IMR-90 (cell line): ENCODE measurements at regions not wholly inside any gene's neighbourhood (a gene's known extent, or its start where the extent isn't known, plus 50 kb on each side); places are given as distances from the start of the nearest gene placed in this dataset.

Experiments used
- ATAC-seq: fragments of 200-7000 bp; cut with Tn5 transposase; 2 replicates; pipeline ENCODE4 v1.9.1; 2020; ENCODE audit warnings: low read depth, mild to moderate bottlenecking, moderate library complexity
- BruUV-seq: library from RNA; stranded (reverse); fragments of 400-500 nt; replicated peaks from 2 replicates; lab custom pipeline; 2021; lab: Mats Ljungman, UMichigan
- CTCF ChIA-PET: fragments of 300-600 bp; formaldehyde crosslinking; extraction: SDS; loops from one replicate; lab custom pipeline; 2021; ENCODE audit warnings: antibody characterized with exemption; lab: Yijun Ruan, JAX
- POLR2A ChIA-PET: fragments of 300-600 bp; sonication (Branson Sonifier 250); formaldehyde crosslinking; loops from one replicate; lab custom pipeline; 2022; ENCODE audit warnings: antibody characterized with exemption; ENCODE audit not compliant: unreplicated experiment; lab: Charles Lee
- DNase-seq: peaks from one replicate; pipeline ENCODE4 v3.0.0; 2013
- H2AFZ ChIP-seq: replicated peaks from 2 replicates; pipeline ENCODE3; 2013; ENCODE audit warnings: low read length, mild to moderate bottlenecking; ENCODE audit not compliant: poor library complexity
- H2AK5ac ChIP-seq: 2 replicates; pipeline ENCODE4 v1.6.1; 2013; ENCODE audit warnings: low read depth, low read length, inconsistent platforms
- H2AK9ac ChIP-seq: replicated peaks from 2 replicates; pipeline ENCODE3; 2013; ENCODE audit warnings: mild to moderate bottlenecking, low read depth, low read length, moderate library complexity; ENCODE audit not compliant: poor library complexity
- H2BK120ac ChIP-seq: 2 replicates; pipeline ENCODE4 v1.6.1; 2013; ENCODE audit warnings: low read depth, low read length, inconsistent platforms
- H2BK15ac ChIP-seq: 3 replicates; pipeline ENCODE4 v1.6.1; 2013; ENCODE audit warnings: low read depth, low read length, inconsistent platforms
- H2BK20ac ChIP-seq: 2 replicates; pipeline ENCODE4 v1.6.1; 2013; ENCODE audit warnings: low read depth, mild to moderate bottlenecking, inconsistent platforms, low read length, moderate library complexity
- H2BK5ac ChIP-seq: 2 replicates; pipeline ENCODE4 v1.6.1; 2013; ENCODE audit warnings: mild to moderate bottlenecking, low read depth, low read length, inconsistent platforms; ENCODE audit not compliant: poor library complexity, severe bottlenecking
- H3K14ac ChIP-seq: replicated peaks from 2 replicates; pipeline ENCODE4 v1.6.1; 2013; ENCODE audit warnings: low read depth, low read length, inconsistent platforms
- H3K18ac ChIP-seq: 2 replicates; pipeline ENCODE4 v1.6.1; 2013; ENCODE audit warnings: low read depth, low read length, control low read depth
- H3K23ac ChIP-seq: 2 replicates; pipeline ENCODE4 v1.6.1; 2013; ENCODE audit warnings: low read depth, low read length, inconsistent platforms
- H3K27ac ChIP-seq: 2 replicates; pipeline ENCODE4 v1.5.1; 2013; ENCODE audit warnings: mild to moderate bottlenecking, control low read depth, low read length; ENCODE audit not compliant: insufficient read depth
- H3K27me3 ChIP-seq: 2 replicates; pipeline ENCODE4 v1.6.1; 2013; ENCODE audit warnings: low read length; ENCODE audit not compliant: control insufficient read depth, insufficient read depth
- H3K36me3 ChIP-seq: 2 replicates; pipeline ENCODE4 v1.6.1; 2013; ENCODE audit warnings: low read length, mixed read lengths; ENCODE audit not compliant: control insufficient read depth, insufficient read depth
- H3K4ac ChIP-seq: 2 replicates; pipeline ENCODE4 v1.6.1; 2013; ENCODE audit warnings: low read depth, low read length, inconsistent platforms
- H3K4me1 ChIP-seq: 2 replicates; pipeline ENCODE4 v1.6.1; 2013; ENCODE audit warnings: low read length, mixed read lengths; ENCODE audit not compliant: control insufficient read depth, insufficient read depth
- H3K4me2 ChIP-seq: 2 replicates; pipeline ENCODE4 v1.6.1; 2013; ENCODE audit warnings: low read depth, mild to moderate bottlenecking, control low read depth, low read length, moderate library complexity
- H3K4me3 ChIP-seq: 2 replicates; pipeline ENCODE4 v1.5.1; 2013; ENCODE audit warnings: low read depth, mild to moderate bottlenecking, control low read depth, low read length, moderate library complexity; ENCODE audit not compliant: insufficient read depth
- H3K56ac ChIP-seq: 2 replicates; pipeline ENCODE4 v1.6.1; 2013; ENCODE audit warnings: low read length, inconsistent platforms; ENCODE audit not compliant: insufficient read depth; ENCODE audit errors: extremely low read depth
- H3K79me1 ChIP-seq, 2 experiments: 2 replicates each; pipeline ENCODE4 v1.6.1; 2013; ENCODE audit warnings: low read length in 2 of 2, inconsistent platforms in 1 of 2, low read depth in 1 of 2
- H3K9ac ChIP-seq: 2 replicates; pipeline ENCODE4 v1.6.1; 2013; ENCODE audit warnings: low read depth, low read length, control low read depth
- H3K9me1 ChIP-seq: 2 replicates; pipeline ENCODE4 v1.6.1; 2013; ENCODE audit warnings: low read length, inconsistent platforms; ENCODE audit not compliant: insufficient read depth
- H3K9me3 ChIP-seq: 2 replicates; pipeline ENCODE4 v1.6.1; 2013; ENCODE audit warnings: low read length; ENCODE audit not compliant: control insufficient read depth, insufficient read depth
- H4K20me1 ChIP-seq: 2 replicates; pipeline ENCODE4 v1.6.1; 2013; ENCODE audit warnings: low read length, inconsistent platforms; ENCODE audit not compliant: insufficient read depth
- H4K5ac ChIP-seq: 2 replicates; pipeline ENCODE4 v1.6.1; 2013; ENCODE audit warnings: mild to moderate bottlenecking, low read depth, low read length, control low read depth
- H4K8ac ChIP-seq, 2 experiments: 2 replicates each; pipeline ENCODE4 v1.6.1; 2013; ENCODE audit warnings: low read depth in 2 of 2, low read length in 2 of 2, control low read depth in 1 of 2, inconsistent platforms in 1 of 2
- H4K91ac ChIP-seq: 2 replicates; pipeline ENCODE4 v1.6.1; 2013; ENCODE audit warnings: low read depth, low read length, inconsistent platforms; ENCODE audit not compliant: insufficient read depth
- BHLHE40 ChIP-seq: fragments of 150-350 bp; IDR thresholded peaks from 2 replicates; pipeline ENCODE4 v1.6.1; 2016; ENCODE audit warnings: mild to moderate bottlenecking, low read depth, low read length
- CEBPB ChIP-seq: IDR thresholded peaks from 2 replicates; pipeline ENCODE4 v1.6.1; 2012; ENCODE audit warnings: low read depth, low read length, improper control_type of control experiment
- CHD1 ChIP-seq: IDR thresholded peaks from 2 replicates; pipeline ENCODE4 v1.6.1; 2012; ENCODE audit warnings: low read depth, low read length, improper control_type of control experiment
- FOS ChIP-seq: fragments of 150-350 bp; IDR thresholded peaks from 2 replicates; pipeline ENCODE4 v1.6.1; 2016; ENCODE audit warnings: low read depth, low read length
- MAFK ChIP-seq: IDR thresholded peaks from 2 replicates; pipeline ENCODE4 v1.6.1; 2012; ENCODE audit warnings: low read depth, low read length, improper control_type of control experiment
- MAZ ChIP-seq: IDR thresholded peaks from 2 replicates; pipeline ENCODE4 v1.6.1; 2012; ENCODE audit warnings: low read depth, mild to moderate bottlenecking, low read length, improper control_type of control experiment, moderate library complexity, borderline replicate concordance
- MXI1 ChIP-seq: IDR thresholded peaks from 2 replicates; pipeline ENCODE4 v1.6.1; 2012; ENCODE audit warnings: low read depth, mild to moderate bottlenecking, low read length, moderate library complexity, borderline replicate concordance
- NFE2L2 ChIP-seq: fragments of 150-350 bp; IDR thresholded peaks from 2 replicates; pipeline ENCODE4 v1.6.1; 2016; ENCODE audit warnings: low read depth, mild to moderate bottlenecking, low read length
- POLR2A ChIP-seq: IDR thresholded peaks from 2 replicates; pipeline ENCODE4 v1.6.1; 2012; ENCODE audit warnings: mild to moderate bottlenecking, low read depth, low read length
- RAD21 ChIP-seq: IDR thresholded peaks from 2 replicates; pipeline ENCODE4 v1.6.1; 2012; ENCODE audit warnings: low read length, improper control_type of control experiment
- RCOR1 ChIP-seq: IDR thresholded peaks from 2 replicates; pipeline ENCODE4 v1.6.1; 2012; ENCODE audit warnings: mild to moderate bottlenecking, low read length, improper control_type of control experiment; ENCODE audit not compliant: insufficient replicate concordance
- RFX5 ChIP-seq: IDR thresholded peaks from 2 replicates; pipeline ENCODE4 v1.8.0; 2012; ENCODE audit warnings: low read depth, mild to moderate bottlenecking, low read length, moderate library complexity
- SMC3 ChIP-seq: fragments of 150-350 bp; IDR thresholded peaks from 2 replicates; pipeline ENCODE4 v1.6.1; 2016; ENCODE audit warnings: low read depth, mild to moderate bottlenecking, antibody characterized with exemption, low read length, moderate library complexity
- WGBS, 2 experiments: methylation state at CpG; one replicate each; pipeline versions ENCODE4 v1.1.5 to v1.1.7; 2013; ENCODE audit warnings: missing lambda C conversion rate in 2 of 2; ENCODE audit not compliant: insufficient read length in 1 of 2; ENCODE audit errors: extremely low coverage in 2 of 2; 5-methylcytosine and 5-hydroxymethylcytosine counted together
- dilution Hi-C: fragments of 300-500 bp; cut with HindIII; formaldehyde crosslinking; loops from one replicate; pipeline ENCODE4 v1.14.3; 2018; ENCODE audit warnings: low sequenced_read_pairs; ENCODE audit not compliant: unreplicated experiment
- in situ Hi-C: fragments of 300-500 bp; cut with MboI; formaldehyde crosslinking; loops from 3 replicates; pipeline ENCODE4 v1.14.3; 2019; ENCODE audit warnings: low sequenced_read_pairs, inconsistent platforms, mixed read lengths
- intact Hi-C: fragments of 100-400 bp; cut with micrococcal nuclease; formaldehyde crosslinking; loops from 2 replicates; pipeline ENCODE4 v1.10.0; 2022
- TF ChIP-seq, protein P1 (sequence below): fragments of 150-350 bp; IDR thresholded peaks from 2 replicates; pipeline ENCODE4 v1.6.1; 2016; ENCODE audit warnings: low read depth, mild to moderate bottlenecking, low read length, moderate library complexity, borderline replicate concordance
- TF ChIP-seq, protein P2 (sequence below): conservative IDR thresholded peaks from 2 replicates; pipeline ENCODE4 v1.5.1; 2012; ENCODE audit warnings: mild to moderate bottlenecking, low read depth, low read length, improper control_type of control experiment
- TF ChIP-seq, protein P3 (sequence below): fragments of 150-350 bp; IDR thresholded peaks from 2 replicates; pipeline ENCODE4 v1.6.1; 2017; ENCODE audit warnings: mild to moderate bottlenecking, antibody characterized with exemption, low read length, low read depth

DNA sequence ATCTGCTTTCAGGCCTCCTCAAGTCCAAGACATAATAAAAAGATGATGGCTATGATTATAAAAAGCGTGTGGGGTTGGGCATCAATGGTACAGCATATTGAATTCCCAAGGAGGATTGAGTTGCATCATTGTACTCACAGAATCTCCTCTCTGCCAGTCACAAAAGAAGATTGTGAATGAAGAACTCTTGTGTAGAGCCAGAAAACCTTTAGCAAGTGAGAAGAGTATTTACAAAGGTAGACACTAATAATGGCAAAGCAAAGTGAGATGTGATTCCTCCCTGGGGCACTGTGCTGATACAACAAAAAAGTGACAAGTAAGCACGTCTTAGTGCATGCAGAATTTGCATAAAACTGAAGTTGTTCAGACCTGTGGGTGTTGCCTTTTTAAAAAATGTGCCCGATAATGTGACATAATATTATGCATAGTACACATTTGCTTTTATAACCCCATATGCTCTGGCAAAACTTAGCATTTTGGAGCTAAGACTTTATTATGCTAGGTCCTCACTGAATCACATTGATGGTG is 291.2 kb upstream of the TBC1D5 start:
- dilution Hi-C loops, result no loop called here
- H2AFZ ChIP-seq, result no peak overlapping the region
- H3K23ac ChIP-seq, result no peak overlapping the region
- no peak overlapping the region for H3K4me2 ChIP-seq
- intact Hi-C loops, result no loop called here
- H3K4me1 ChIP-seq, result no peaks in the 10 kb centered on the region
- ChIA-PET POLR2A (no interaction called here), CTCF (no interaction called here)
- H3K27ac ChIP-seq, result no peak overlapping the region
- no CpG with 5 or more reads among the region's 3 CpGs for WGBS, 2 experiments
- no peaks in the 10 kb centered on the region for H3K27me3 ChIP-seq
- no peaks in the 10 kb centered on the region for H3K9me3 ChIP-seq
- H2AK9ac ChIP-seq, result no peak overlapping the region
- no peak overlapping the region for H3K14ac ChIP-seq
- H3K36me3 ChIP-seq, result no peaks in the 10 kb centered on the region
- BruUV-seq, result no TSS peak
- no peak overlapping the region for H3K9ac ChIP-seq
- no peak for ATAC-seq
- no peak overlapping the region for H3K18ac ChIP-seq
- no peak for TF ChIP-seq CEBPB
- no peak for TF ChIP-seq RCOR1
- no peak for TF ChIP-seq FOS
- no peak for TF ChIP-seq RAD21
- TF ChIP-seq CHD1, result no peak
- TF ChIP-seq NFE2L2, result no peak
- TF ChIP-seq, protein P1, sequence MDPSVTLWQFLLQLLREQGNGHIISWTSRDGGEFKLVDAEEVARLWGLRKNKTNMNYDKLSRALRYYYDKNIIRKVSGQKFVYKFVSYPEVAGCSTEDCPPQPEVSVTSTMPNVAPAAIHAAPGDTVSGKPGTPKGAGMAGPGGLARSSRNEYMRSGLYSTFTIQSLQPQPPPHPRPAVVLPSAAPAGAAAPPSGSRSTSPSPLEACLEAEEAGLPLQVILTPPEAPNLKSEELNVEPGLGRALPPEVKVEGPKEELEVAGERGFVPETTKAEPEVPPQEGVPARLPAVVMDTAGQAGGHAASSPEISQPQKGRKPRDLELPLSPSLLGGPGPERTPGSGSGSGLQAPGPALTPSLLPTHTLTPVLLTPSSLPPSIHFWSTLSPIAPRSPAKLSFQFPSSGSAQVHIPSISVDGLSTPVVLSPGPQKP, result no peak
- no peak for TF ChIP-seq MAZ
- TF ChIP-seq, protein P2, sequence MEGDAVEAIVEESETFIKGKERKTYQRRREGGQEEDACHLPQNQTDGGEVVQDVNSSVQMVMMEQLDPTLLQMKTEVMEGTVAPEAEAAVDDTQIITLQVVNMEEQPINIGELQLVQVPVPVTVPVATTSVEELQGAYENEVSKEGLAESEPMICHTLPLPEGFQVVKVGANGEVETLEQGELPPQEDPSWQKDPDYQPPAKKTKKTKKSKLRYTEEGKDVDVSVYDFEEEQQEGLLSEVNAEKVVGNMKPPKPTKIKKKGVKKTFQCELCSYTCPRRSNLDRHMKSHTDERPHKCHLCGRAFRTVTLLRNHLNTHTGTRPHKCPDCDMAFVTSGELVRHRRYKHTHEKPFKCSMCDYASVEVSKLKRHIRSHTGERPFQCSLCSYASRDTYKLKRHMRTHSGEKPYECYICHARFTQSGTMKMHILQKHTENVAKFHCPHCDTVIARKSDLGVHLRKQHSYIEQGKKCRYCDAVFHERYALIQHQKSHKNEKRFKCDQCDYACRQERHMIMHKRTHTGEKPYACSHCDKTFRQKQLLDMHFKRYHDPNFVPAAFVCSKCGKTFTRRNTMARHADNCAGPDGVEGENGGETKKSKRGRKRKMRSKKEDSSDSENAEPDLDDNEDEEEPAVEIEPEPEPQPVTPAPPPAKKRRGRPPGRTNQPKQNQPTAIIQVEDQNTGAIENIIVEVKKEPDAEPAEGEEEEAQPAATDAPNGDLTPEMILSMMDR, result no peak
- TF ChIP-seq BHLHE40, result no peak
- TF ChIP-seq POLR2A, result no peak
- no peak for TF ChIP-seq MXI1
- no peak for TF ChIP-seq MAFK
- TF ChIP-seq RFX5, result no peak
- no peak for TF ChIP-seq SMC3
- TF ChIP-seq, protein P3, sequence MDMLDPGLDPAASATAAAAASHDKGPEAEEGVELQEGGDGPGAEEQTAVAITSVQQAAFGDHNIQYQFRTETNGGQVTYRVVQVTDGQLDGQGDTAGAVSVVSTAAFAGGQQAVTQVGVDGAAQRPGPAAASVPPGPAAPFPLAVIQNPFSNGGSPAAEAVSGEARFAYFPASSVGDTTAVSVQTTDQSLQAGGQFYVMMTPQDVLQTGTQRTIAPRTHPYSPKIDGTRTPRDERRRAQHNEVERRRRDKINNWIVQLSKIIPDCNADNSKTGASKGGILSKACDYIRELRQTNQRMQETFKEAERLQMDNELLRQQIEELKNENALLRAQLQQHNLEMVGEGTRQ, result no peak
- H2AK5ac ChIP-seq, result no peak overlapping the region
- no peak overlapping the region for H3K4me3 ChIP-seq
- H4K91ac ChIP-seq, result no peak overlapping the region
- H2BK120ac ChIP-seq, result no peak overlapping the region
- H2BK15ac ChIP-seq, result no peak overlapping the region
- H3K9me1 ChIP-seq, result no peaks in the 10 kb centered on the region
- in situ Hi-C loops, result no loop called here
- H2BK5ac ChIP-seq, result no peak overlapping the region
- no peak overlapping the region for H2BK20ac ChIP-seq
- no peak overlapping the region for H4K8ac ChIP-seq
- DNase-seq, result no peak
- H3K4ac ChIP-seq, result no peak overlapping the region
- H4K20me1 ChIP-seq, result no peaks in the 10 kb centered on the region
- H3K56ac ChIP-seq, result no peak overlapping the region
- no peak overlapping the region for H4K5ac ChIP-seq
- H3K79me1 ChIP-seq, result no peaks in the 10 kb centered on the region
